HCT116 (cell line): ENCODE measurements at regions not wholly inside any gene's neighbourhood (a gene's known extent, or its start where the extent isn't known, plus 50 kb on each side); places are given as distances from the start of the nearest gene placed in this dataset.

Source experiments
- CEBPB ChIP-seq: IDR thresholded peaks from 2 replicates; pipeline ENCODE4 v1.6.1; 2012; ENCODE audit warnings: low read depth
- EZH2 ChIP-seq: fragments of 200-600 bp; sonication (generic); IDR thresholded peaks from 2 replicates; pipeline ENCODE4 v1.6.1; 2017; ENCODE audit warnings: antibody characterized with exemption, mixed run types
- POLR2A ChIP-seq: IDR thresholded peaks from 2 replicates; pipeline ENCODE4 v1.7.0; 2011; ENCODE audit warnings: borderline replicate concordance; ENCODE audit not compliant: insufficient read depth, insufficient read length; ENCODE audit errors: extremely low read depth
- POLR2AphosphoS5 ChIP-seq: IDR thresholded peaks from 2 replicates; pipeline ENCODE4 v1.6.1; 2011; ENCODE audit warnings: mild to moderate bottlenecking, low read depth, low read length, moderate library complexity
- SIN3A ChIP-seq: IDR thresholded peaks from 2 replicates; pipeline ENCODE4 v1.6.1; 2012; ENCODE audit warnings: low read depth
- SRF ChIP-seq: IDR thresholded peaks from 2 replicates; pipeline ENCODE4 v1.6.1; 2012; ENCODE audit warnings: low read depth
- ZFX ChIP-seq: fragments of 450-650 bp; IDR thresholded peaks from 2 replicates; pipeline ENCODE4 v1.6.1; 2017
- ZNF274 ChIP-seq: fragments of 200-500 bp; sonication (Bioruptor generic); IDR thresholded peaks from 2 replicates; pipeline ENCODE4 v1.6.1; 2014; ENCODE audit warnings: mild to moderate bottlenecking, low read depth, low read length, inconsistent platforms
- TF ChIP-seq, protein P1 (sequence below), 3 experiments: fragments of 200-600 bp in 1 of 3; sonication (generic) in 1 of 3; IDR thresholded peaks in 2 of 3; conservative IDR thresholded peaks in 1 of 3; 2 replicates each; pipeline ENCODE4 v1.5.1; 2012 to 2017; ENCODE audit warnings: low read depth in 2 of 3, low read length in 2 of 3, antibody characterized with exemption in 1 of 3, borderline replicate concordance in 1 of 3, control low read depth in 1 of 3, mild to moderate bottlenecking in 1 of 3, mixed read lengths in 1 of 3, mixed run types in 1 of 3, moderate library complexity in 1 of 3; ENCODE audit not compliant: insufficient read depth in 1 of 3
- TF ChIP-seq, protein P2 (sequence below): IDR thresholded peaks from 2 replicates; pipeline ENCODE4 v1.6.1; 2011; ENCODE audit warnings: mild to moderate bottlenecking, low read length, moderate library complexity; ENCODE audit not compliant: insufficient replicate concordance; ENCODE audit errors: extremely low read depth
- TF ChIP-seq, protein P3 (sequence below): IDR thresholded peaks from 2 replicates; pipeline ENCODE4 v1.6.1; 2012

DNA sequence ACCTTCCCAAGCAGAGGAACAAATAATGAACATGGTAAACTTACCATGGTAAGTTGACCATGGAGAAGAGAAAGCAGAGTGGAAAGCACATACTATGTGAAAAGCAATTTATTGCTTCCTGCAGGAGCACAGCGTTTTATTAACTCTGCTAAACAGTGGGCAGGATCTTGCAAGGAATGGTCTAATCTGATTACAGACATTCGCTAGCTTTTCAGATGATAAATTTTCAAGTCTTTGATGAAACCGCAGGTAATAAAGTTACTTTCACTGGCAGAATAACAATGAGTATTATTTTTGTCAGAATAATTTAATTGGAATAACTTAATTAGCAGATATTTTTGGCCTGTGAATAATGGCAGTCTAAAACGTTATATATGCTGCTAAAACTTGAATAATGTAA is 89.6 kb upstream of the HGF start:
- TF ChIP-seq, protein P1, sequence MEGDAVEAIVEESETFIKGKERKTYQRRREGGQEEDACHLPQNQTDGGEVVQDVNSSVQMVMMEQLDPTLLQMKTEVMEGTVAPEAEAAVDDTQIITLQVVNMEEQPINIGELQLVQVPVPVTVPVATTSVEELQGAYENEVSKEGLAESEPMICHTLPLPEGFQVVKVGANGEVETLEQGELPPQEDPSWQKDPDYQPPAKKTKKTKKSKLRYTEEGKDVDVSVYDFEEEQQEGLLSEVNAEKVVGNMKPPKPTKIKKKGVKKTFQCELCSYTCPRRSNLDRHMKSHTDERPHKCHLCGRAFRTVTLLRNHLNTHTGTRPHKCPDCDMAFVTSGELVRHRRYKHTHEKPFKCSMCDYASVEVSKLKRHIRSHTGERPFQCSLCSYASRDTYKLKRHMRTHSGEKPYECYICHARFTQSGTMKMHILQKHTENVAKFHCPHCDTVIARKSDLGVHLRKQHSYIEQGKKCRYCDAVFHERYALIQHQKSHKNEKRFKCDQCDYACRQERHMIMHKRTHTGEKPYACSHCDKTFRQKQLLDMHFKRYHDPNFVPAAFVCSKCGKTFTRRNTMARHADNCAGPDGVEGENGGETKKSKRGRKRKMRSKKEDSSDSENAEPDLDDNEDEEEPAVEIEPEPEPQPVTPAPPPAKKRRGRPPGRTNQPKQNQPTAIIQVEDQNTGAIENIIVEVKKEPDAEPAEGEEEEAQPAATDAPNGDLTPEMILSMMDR (IDR thresholded peaks at IDR 0.05 in 2 of 3, conservative IDR thresholded peaks at IDR 0.05 in 1 of 3; ENCODE audit: borderline replicate concordance in 1 of 3, insufficient read depth in 1 of 3, low read depth in 2 of 3, low read length in 2 of 3), result no peak
- TF ChIP-seq SIN3A (no peak), POLR2A (no peak), EZH2 (no peak), ZFX (no peak), SRF (no peak), CEBPB (no peak), POLR2AphosphoS5 (no peak), ZNF274 (no peak)
- TF ChIP-seq, protein P2, sequence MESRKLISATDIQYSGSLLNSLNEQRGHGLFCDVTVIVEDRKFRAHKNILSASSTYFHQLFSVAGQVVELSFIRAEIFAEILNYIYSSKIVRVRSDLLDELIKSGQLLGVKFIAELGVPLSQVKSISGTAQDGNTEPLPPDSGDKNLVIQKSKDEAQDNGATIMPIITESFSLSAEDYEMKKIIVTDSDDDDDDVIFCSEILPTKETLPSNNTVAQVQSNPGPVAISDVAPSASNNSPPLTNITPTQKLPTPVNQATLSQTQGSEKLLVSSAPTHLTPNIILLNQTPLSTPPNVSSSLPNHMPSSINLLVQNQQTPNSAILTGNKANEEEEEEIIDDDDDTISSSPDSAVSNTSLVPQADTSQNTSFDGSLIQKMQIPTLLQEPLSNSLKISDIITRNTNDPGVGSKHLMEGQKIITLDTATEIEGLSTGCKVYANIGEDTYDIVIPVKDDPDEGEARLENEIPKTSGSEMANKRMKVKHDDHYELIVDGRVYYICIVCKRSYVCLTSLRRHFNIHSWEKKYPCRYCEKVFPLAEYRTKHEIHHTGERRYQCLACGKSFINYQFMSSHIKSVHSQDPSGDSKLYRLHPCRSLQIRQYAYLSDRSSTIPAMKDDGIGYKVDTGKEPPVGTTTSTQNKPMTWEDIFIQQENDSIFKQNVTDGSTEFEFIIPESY, result no peak
- TF ChIP-seq, protein P3, sequence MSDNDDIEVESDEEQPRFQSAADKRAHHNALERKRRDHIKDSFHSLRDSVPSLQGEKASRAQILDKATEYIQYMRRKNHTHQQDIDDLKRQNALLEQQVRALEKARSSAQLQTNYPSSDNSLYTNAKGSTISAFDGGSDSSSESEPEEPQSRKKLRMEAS, result no peak
